SK-N-SH treated with all-trans-retinoic acid at 6 μM for 48 hours (cell line): ENCODE measurements at regions not wholly inside any gene's neighbourhood (a gene's known extent, or its start where the extent isn't known, plus 50 kb on each side); places are given as distances from the start of the nearest gene placed in this dataset.

Experiments used
- ATAC-seq: fragments of 200-7000 bp; cut with Tn5 transposase; 3 replicates; pipeline ENCODE4 v1.9.1; 2020; ENCODE audit warnings: mild to moderate bottlenecking, moderate library complexity
- ARNTL ChIP-seq: fragments of 450-650 bp; formaldehyde crosslinking; IDR thresholded peaks from 2 replicates; pipeline ENCODE4 v1.5.0; 2020; ENCODE audit warnings: low read depth, mild to moderate bottlenecking, moderate library complexity, borderline replicate concordance
- BACH2 ChIP-seq: fragments of 250-450 bp; sonication (Bioruptor Pico); IDR thresholded peaks from 2 replicates; pipeline ENCODE4 v1.9.0; 2021; ENCODE audit warnings: mild to moderate bottlenecking, borderline replicate concordance
- CSDC2 ChIP-seq: fragments of 250-450 bp; sonication (Bioruptor Pico); IDR thresholded peaks from 2 replicates; pipeline ENCODE4 v1.5.0; 2020; ENCODE audit warnings: mild to moderate bottlenecking, moderate library complexity
- ESRRG ChIP-seq: fragments of 250-450 bp; sonication (Bioruptor Pico); IDR thresholded peaks from 2 replicates; pipeline ENCODE4 v1.6.1; 2021; ENCODE audit warnings: mild to moderate bottlenecking
- GLIS3 ChIP-seq: fragments of 250-450 bp; sonication (Bioruptor Pico); IDR thresholded peaks from 2 replicates; pipeline ENCODE4 v1.5.0; 2020; ENCODE audit warnings: mild to moderate bottlenecking, moderate library complexity
- ISL1 ChIP-seq: fragments of 250-450 bp; sonication (Bioruptor Pico); IDR thresholded peaks from 2 replicates; pipeline ENCODE4 v2.1.2; 2022; ENCODE audit warnings: mild to moderate bottlenecking, moderate library complexity
- OSR1 ChIP-seq: fragments of 250-450 bp; sonication (Bioruptor Pico); IDR thresholded peaks from 2 replicates; pipeline ENCODE4 v1.8.0; 2022; ENCODE audit warnings: moderate library complexity, mild to moderate bottlenecking, inconsistent platforms
- PPARA ChIP-seq: fragments of 250-450 bp; sonication (Bioruptor Pico); IDR thresholded peaks from 2 replicates; pipeline ENCODE4 v1.5.0; 2020; ENCODE audit warnings: mild to moderate bottlenecking, borderline replicate concordance
- RARB ChIP-seq: fragments of 250-450 bp; sonication (Bioruptor Pico); IDR thresholded peaks from 2 replicates; pipeline ENCODE4 v1.8.0; 2021; ENCODE audit warnings: mild to moderate bottlenecking, moderate library complexity
- SNAI2 ChIP-seq: fragments of 250-450 bp; sonication (Bioruptor Pico); IDR thresholded peaks from 2 replicates; pipeline ENCODE4 v1.5.0; 2020; ENCODE audit warnings: mild to moderate bottlenecking, moderate library complexity
- TCF4 ChIP-seq: fragments of 250-450 bp; sonication (Bioruptor Pico); IDR thresholded peaks from 2 replicates; pipeline ENCODE4 v1.8.0; 2021; ENCODE audit warnings: mild to moderate bottlenecking, moderate library complexity, borderline replicate concordance
- TOX ChIP-seq: fragments of 250-450 bp; sonication (Bioruptor Pico); IDR thresholded peaks from 2 replicates; pipeline ENCODE4 v1.8.0; 2021; ENCODE audit warnings: mild to moderate bottlenecking, moderate library complexity, borderline replicate concordance
- ZC3H10 ChIP-seq: fragments of 250-450 bp; sonication (Bioruptor Pico); IDR thresholded peaks from 2 replicates; pipeline ENCODE4 v1.5.1; 2021; ENCODE audit warnings: mild to moderate bottlenecking, moderate library complexity
- ZFP3 ChIP-seq: fragments of 250-450 bp; sonication (Bioruptor Pico); IDR thresholded peaks from 2 replicates; pipeline ENCODE4 v1.5.0; 2020; ENCODE audit warnings: mild to moderate bottlenecking, moderate library complexity
- ZFP30 ChIP-seq: fragments of 450-650 bp; formaldehyde crosslinking; IDR thresholded peaks from 2 replicates; pipeline ENCODE4 v1.5.0; 2022; ENCODE audit warnings: mild to moderate bottlenecking, moderate library complexity
- ZNF565 ChIP-seq: fragments of 450-650 bp; formaldehyde crosslinking; conservative IDR thresholded peaks from 2 replicates; pipeline ENCODE4 v1.5.0; 2020; ENCODE audit warnings: low read depth, mild to moderate bottlenecking, moderate library complexity
- ZNF8 ChIP-seq: fragments of 450-650 bp; formaldehyde crosslinking; IDR thresholded peaks from 2 replicates; pipeline ENCODE4 v1.5.0; 2020; ENCODE audit warnings: mild to moderate bottlenecking, moderate library complexity
- TF ChIP-seq, protein P1 (sequence below): fragments of 250-450 bp; sonication (Bioruptor Pico); IDR thresholded peaks from 2 replicates; pipeline ENCODE4 v1.8.0; 2020; ENCODE audit warnings: mild to moderate bottlenecking, moderate library complexity, borderline replicate concordance
- TF ChIP-seq, protein P2 (sequence below): fragments of 250-450 bp; sonication (Bioruptor Pico); IDR thresholded peaks from 2 replicates; pipeline ENCODE4 v1.5.0; 2020; ENCODE audit warnings: mild to moderate bottlenecking, moderate library complexity
- TF ChIP-seq, protein P3 (sequence below): fragments of 250-450 bp; sonication (Bioruptor Pico); IDR thresholded peaks from 2 replicates; pipeline ENCODE4 v1.5.1; 2020; ENCODE audit warnings: low read depth, mild to moderate bottlenecking, moderate library complexity
- TF ChIP-seq, protein P4 (sequence below): fragments of 250-450 bp; sonication (Bioruptor Pico); IDR thresholded peaks from 2 replicates; pipeline ENCODE4 v1.5.1; 2021; ENCODE audit warnings: mild to moderate bottlenecking, moderate library complexity
- TF ChIP-seq, protein P5 (sequence below): fragments of 250-450 bp; sonication (Bioruptor Pico); IDR thresholded peaks from 2 replicates; pipeline ENCODE4 v1.8.0; 2021; ENCODE audit warnings: low read depth, mild to moderate bottlenecking, moderate library complexity, borderline replicate concordance

DNA sequence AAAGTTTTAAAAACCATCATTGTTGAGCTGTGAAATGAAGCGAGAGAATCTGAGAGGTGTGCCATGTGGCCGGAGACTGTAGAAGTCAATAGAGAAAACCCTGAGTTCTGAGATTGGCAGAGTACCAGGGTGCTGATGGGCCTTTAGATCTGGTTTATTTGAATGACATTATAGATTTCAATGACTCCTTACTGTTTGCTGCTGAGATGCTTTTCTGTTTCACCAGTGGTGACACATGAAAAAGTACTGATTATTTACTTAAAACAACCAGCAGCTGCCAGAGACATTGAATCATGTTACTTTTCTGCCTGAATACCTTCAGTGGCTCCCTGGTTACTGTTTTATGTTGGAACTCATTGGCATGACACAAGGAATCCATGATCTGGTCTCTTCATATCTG is 602.7 kb upstream of the ZNF804A start (continued):
- TF ChIP-seq, protein P1, sequence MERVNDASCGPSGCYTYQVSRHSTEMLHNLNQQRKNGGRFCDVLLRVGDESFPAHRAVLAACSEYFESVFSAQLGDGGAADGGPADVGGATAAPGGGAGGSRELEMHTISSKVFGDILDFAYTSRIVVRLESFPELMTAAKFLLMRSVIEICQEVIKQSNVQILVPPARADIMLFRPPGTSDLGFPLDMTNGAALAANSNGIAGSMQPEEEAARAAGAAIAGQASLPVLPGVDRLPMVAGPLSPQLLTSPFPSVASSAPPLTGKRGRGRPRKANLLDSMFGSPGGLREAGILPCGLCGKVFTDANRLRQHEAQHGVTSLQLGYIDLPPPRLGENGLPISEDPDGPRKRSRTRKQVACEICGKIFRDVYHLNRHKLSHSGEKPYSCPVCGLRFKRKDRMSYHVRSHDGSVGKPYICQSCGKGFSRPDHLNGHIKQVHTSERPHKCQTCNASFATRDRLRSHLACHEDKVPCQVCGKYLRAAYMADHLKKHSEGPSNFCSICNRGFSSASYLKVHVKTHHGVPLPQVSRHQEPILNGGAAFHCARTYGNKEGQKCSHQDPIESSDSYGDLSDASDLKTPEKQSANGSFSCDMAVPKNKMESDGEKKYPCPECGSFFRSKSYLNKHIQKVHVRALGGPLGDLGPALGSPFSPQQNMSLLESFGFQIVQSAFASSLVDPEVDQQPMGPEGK = peak; percentile 14; the same call in 1 of the 2 replicates
- TF ChIP-seq ZNF8 (no peak), ESRRG (CRISPR knock-in tag) (no peak), SNAI2 (CRISPR knock-in tag) (no peak), ARNTL (no peak), ZFP30 (CRISPR knock-in tag) (no peak), TCF4 (CRISPR knock-in tag) (peak; percentile 51; the same call in 1 of the 2 replicates), PPARA (no peak)
- TF ChIP-seq, all 23 proteins: peak for 7

DNA sequence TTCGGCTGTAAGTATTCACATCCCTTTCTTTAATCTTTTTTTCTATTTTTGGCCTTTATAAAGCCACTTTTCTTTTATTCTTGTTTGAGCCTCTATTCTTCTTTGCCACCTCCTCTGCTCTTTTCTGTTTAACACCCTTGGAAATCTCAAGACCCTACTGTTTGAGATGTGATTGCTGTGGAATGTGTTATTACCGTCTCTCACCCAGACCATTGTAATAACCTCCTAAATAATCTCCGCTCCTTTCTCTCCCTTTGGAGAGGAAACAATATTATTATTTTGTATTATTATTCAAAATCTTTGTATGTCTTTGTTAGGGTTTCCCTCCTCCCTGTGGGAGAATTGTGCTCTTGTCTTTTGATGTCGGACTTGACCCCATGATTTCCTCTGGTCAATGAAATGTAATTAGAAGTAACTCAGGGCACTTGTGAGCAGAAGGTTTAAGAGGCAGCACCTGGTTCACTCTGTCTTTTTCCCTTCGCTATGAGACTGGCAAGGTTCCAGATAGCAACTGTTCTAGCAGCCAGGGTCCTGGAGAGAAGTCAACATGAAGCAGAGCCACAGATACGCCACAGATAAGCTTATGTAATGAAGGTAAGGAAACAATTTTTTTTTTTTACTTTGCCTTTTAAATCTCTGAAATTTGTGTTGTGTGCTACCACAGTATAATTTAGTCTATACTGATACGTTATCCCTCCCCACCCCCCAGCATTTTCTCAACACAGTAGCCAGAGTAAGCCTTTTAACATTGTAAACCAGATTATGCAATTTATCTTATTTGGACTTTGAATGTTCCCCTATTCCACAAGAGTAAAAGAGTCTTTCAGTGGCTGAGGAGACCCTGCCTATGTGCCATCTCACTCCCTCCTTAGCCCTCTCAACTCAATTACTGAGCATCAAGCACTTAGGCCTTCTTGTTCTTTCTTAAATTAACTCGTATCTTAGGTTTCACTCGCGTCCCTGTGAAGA is 601.2 kb upstream of the ZNF804A start:
- no peak for ATAC-seq
- TF ChIP-seq ZNF565 (CRISPR knock-in tag) = no peak
- TF ChIP-seq OSR1 = no peak
- TF ChIP-seq ZC3H10 (CRISPR knock-in tag) = no peak
- peak; percentile 22; the same call in 1 of the 2 replicates for TF ChIP-seq ISL1 (CRISPR knock-in tag)
- no peak for TF ChIP-seq BACH2 (CRISPR knock-in tag)
- no peak for TF ChIP-seq ESRRG (CRISPR knock-in tag)
- TF ChIP-seq GLIS3 (CRISPR knock-in tag) = no peak

DNA sequence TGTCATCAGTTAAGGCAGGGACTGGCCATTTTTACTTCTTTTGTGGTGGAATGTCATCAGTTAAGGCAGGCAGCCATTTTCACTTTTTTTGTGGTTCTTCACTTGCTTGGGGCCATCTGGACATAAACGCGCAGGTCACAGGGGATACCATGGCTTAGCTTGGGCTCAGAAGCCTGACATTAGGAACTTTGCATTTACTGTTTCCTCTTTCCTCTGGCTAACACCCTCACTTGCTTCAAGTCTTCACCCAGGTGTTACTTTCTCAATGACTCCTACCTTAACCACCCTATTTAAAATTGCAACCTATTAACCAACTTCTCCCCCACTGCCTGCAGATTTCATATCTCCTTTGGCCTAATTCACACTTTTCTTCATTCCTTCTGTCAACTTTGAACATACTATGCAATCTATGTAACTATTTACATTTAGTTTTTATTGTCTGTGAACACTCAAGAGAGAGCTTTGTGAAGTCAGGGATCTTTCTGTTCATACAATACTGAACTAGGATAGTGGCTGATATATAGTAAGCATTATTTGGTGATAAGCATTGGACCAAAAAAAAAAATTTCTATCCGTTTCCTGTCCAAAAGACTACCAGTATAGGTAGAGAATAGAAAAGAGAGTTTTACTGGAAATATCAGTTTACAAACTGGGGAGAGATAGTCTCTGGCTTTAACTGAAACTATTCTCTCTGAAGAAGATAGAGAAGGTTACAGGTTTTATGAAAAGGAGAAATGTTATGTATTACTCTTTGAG is 600.1 kb upstream of the ZNF804A start:
- TF ChIP-seq ZFP3 (CRISPR knock-in tag) (no peak), CSDC2 (CRISPR knock-in tag) (no peak), ESRRG (CRISPR knock-in tag) (no peak), ZC3H10 (CRISPR knock-in tag) (no peak), ZNF8 (no peak), ISL1 (CRISPR knock-in tag) (no peak), PPARA (no peak)
- TF ChIP-seq, protein P2, sequence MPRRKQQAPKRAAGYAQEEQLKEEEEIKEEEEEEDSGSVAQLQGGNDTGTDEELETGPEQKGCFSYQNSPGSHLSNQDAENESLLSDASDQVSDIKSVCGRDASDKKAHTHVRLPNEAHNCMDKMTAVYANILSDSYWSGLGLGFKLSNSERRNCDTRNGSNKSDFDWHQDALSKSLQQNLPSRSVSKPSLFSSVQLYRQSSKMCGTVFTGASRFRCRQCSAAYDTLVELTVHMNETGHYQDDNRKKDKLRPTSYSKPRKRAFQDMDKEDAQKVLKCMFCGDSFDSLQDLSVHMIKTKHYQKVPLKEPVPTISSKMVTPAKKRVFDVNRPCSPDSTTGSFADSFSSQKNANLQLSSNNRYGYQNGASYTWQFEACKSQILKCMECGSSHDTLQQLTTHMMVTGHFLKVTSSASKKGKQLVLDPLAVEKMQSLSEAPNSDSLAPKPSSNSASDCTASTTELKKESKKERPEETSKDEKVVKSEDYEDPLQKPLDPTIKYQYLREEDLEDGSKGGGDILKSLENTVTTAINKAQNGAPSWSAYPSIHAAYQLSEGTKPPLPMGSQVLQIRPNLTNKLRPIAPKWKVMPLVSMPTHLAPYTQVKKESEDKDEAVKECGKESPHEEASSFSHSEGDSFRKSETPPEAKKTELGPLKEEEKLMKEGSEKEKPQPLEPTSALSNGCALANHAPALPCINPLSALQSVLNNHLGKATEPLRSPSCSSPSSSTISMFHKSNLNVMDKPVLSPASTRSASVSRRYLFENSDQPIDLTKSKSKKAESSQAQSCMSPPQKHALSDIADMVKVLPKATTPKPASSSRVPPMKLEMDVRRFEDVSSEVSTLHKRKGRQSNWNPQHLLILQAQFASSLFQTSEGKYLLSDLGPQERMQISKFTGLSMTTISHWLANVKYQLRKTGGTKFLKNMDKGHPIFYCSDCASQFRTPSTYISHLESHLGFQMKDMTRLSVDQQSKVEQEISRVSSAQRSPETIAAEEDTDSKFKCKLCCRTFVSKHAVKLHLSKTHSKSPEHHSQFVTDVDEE (CRISPR knock-in tag) = no peak
- TF ChIP-seq, protein P3, sequence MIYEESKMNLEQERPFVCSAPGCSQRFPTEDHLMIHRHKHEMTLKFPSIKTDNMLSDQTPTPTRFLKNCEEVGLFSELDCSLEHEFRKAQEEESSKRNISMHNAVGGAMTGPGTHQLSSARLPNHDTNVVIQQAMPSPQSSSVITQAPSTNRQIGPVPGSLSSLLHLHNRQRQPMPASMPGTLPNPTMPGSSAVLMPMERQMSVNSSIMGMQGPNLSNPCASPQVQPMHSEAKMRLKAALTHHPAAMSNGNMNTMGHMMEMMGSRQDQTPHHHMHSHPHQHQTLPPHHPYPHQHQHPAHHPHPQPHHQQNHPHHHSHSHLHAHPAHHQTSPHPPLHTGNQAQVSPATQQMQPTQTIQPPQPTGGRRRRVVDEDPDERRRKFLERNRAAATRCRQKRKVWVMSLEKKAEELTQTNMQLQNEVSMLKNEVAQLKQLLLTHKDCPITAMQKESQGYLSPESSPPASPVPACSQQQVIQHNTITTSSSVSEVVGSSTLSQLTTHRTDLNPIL (CRISPR knock-in tag) = no peak
- TF ChIP-seq, protein P4, sequence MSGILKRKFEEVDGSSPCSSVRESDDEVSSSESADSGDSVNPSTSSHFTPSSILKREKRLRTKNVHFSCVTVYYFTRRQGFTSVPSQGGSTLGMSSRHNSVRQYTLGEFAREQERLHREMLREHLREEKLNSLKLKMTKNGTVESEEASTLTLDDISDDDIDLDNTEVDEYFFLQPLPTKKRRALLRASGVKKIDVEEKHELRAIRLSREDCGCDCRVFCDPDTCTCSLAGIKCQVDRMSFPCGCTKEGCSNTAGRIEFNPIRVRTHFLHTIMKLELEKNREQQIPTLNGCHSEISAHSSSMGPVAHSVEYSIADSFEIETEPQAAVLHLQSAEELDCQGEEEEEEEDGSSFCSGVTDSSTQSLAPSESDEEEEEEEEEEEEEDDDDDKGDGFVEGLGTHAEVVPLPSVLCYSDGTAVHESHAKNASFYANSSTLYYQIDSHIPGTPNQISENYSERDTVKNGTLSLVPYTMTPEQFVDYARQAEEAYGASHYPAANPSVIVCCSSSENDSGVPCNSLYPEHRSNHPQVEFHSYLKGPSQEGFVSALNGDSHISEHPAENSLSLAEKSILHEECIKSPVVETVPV (CRISPR knock-in tag) = no peak
- ATAC-seq = no peak

DNA sequence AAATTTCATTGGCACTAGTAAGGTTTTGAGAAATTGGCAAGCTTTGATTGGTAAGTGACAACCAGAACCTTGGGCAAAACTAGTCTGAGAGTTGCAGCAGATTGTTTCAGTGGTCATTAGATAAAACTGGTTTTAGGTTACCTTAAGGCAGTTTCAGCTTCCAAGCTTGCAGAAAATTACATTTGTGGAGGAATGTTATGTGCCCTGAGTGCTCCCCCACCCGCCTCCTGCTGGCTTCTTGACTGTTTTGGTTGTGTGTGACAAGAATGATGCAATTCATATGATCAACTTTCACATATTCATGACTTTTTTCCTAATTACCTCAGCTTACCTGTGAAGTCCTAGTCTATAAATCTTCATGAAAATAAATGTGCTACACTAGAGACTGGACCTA is 599.5 kb upstream of the ZNF804A start:
- no peak for ATAC-seq
- no peak for TF ChIP-seq ZFP3 (CRISPR knock-in tag)
- TF ChIP-seq TOX (CRISPR knock-in tag) = no peak
- TF ChIP-seq, protein P3 (CRISPR knock-in tag) = no peak
- TF ChIP-seq, protein P5, sequence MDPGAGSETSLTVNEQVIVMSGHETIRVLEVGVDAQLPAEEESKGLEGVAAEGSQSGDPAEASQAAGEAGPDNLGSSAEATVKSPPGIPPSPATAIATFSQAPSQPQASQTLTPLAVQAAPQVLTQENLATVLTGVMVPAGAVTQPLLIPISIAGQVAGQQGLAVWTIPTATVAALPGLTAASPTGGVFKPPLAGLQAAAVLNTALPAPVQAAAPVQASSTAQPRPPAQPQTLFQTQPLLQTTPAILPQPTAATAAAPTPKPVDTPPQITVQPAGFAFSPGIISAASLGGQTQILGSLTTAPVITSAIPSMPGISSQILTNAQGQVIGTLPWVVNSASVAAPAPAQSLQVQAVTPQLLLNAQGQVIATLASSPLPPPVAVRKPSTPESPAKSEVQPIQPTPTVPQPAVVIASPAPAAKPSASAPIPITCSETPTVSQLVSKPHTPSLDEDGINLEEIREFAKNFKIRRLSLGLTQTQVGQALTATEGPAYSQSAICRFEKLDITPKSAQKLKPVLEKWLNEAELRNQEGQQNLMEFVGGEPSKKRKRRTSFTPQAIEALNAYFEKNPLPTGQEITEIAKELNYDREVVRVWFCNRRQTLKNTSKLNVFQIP (CRISPR knock-in tag) = no peak
- TF ChIP-seq OSR1 = no peak
- TF ChIP-seq PPARA = no peak
- no peak for TF ChIP-seq RARB (CRISPR knock-in tag)
- no peak for TF ChIP-seq CSDC2 (CRISPR knock-in tag)
- TF ChIP-seq GLIS3 (CRISPR knock-in tag) = no peak
- TF ChIP-seq BACH2 (CRISPR knock-in tag) = no peak
